ENCODE measurements at regions not wholly inside any gene's neighbourhood (a gene's known extent, or its start where the extent isn't known, plus 50 kb on each side); places are given as distances from the start of the nearest gene placed in this dataset.
"Not testable (repeated sequence)": the region's sequence is repeated elsewhere in the genome, so short reads cannot be mapped to it uniquely, and the experiment has no call there.

GRCh38 chr1:148294116-148294807 lies 142.2 kb upstream of the NBPF11 start:
- FAIRE-seq (no peak), DNase-seq (ENCODE audit: insufficient read length, low spot score) (no peak)
- TF ChIP-seq CTCF (IDR thresholded peaks at IDR 0.05; ENCODE audit: insufficient read depth, missing control alignments), result no peak

- FAIRE-seq, result no peak
- DNase-seq (ENCODE audit: insufficient read length, low spot score), result no peak
- TF ChIP-seq CTCF (IDR thresholded peaks at IDR 0.05; ENCODE audit: insufficient read depth, missing control alignments), result no peak
These were observed 141.6 kb upstream of the NBPF11 start for GRCh38 chr1:148293651-148294050.

GRCh38 chr1:148292915-148293314 lies 140.8 kb upstream of the NBPF11 start:
- no peak for DNase-seq (ENCODE audit: insufficient read length, low spot score)
- no peak for FAIRE-seq
- TF ChIP-seq CTCF (IDR thresholded peaks at IDR 0.05; ENCODE audit: insufficient read depth, missing control alignments), result no peak

GRCh38 chr1:148290881-148291280 lies 138.8 kb upstream of the NBPF11 start:
- no peak for TF ChIP-seq CTCF (IDR thresholded peaks at IDR 0.05; ENCODE audit: insufficient read depth, missing control alignments)
- no peak for FAIRE-seq

GRCh38 chr1:148289647-148290046 lies 137.6 kb upstream of the NBPF11 start:
- no peak for DNase-seq (ENCODE audit: insufficient read length, low spot score)
- no peak for FAIRE-seq
- TF ChIP-seq CTCF (IDR thresholded peaks at IDR 0.05; ENCODE audit: insufficient read depth, missing control alignments), result no peak

More at GRCh38 chr1:148290881-148291280, 138.8 kb upstream of the NBPF11 start:
- DNase-seq (ENCODE audit: insufficient read length, low spot score), result no peak

- DNase-seq (ENCODE audit: insufficient read length, low spot score); FAIRE-seq: not testable (repeated sequence)
These were observed 133.9 kb upstream of the NBPF11 start for GRCh38 chr1:148285946-148286345.

- not testable (repeated sequence) for DNase-seq (ENCODE audit: insufficient read length, low spot score); FAIRE-seq
These were observed 128.9 kb upstream of the NBPF11 start for GRCh38 chr1:148280831-148281572.

- DNase-seq (ENCODE audit: insufficient read length, low spot score); FAIRE-seq: not testable (repeated sequence)
These were observed 127.0 kb upstream of the NBPF11 start for GRCh38 chr1:148279002-148279542.

GRCh38 chr1:148277865-148278279 lies 125.8 kb upstream of the NBPF11 start:
- not testable (repeated sequence) for FAIRE-seq; DNase-seq (ENCODE audit: insufficient read length, low spot score)

GRCh38 chr1:148267066-148267465 lies 115.0 kb upstream of the NBPF11 start:
- not testable (repeated sequence) for DNase-seq (ENCODE audit: insufficient read length, low spot score); FAIRE-seq

Data from D721Med (cell line).